Spinal cord (tissue), 10 donors: ENCODE measurements at regions not wholly inside any gene's neighbourhood (a gene's known extent, or its start where the extent isn't known, plus 50 kb on each side); places are given as distances from the start of the nearest gene placed in this dataset. TPM values are rescaled to one million over a fixed set of nuclear protein-coding genes. Genes with fewer than 3 reads are reported as not detected.
"Not testable (repeated sequence)": the region's sequence is repeated elsewhere in the genome, so short reads cannot be mapped to it uniquely, and the experiment has no call there.

Experiments
- DNase-seq, 6 donors: peaks; one replicate each; pipeline versions ENCODE4 v3.0.0 to v3.0.0-alpha.2; 2013 to 2015; ENCODE audit warnings: low spot score in 6 of 6, low read depth in 4 of 6
- H3K27ac ChIP-seq: one replicate; pipeline ENCODE4 v1.5.1; 2013; ENCODE audit warnings: low read depth, low read length, control low read depth
- H3K27me3 ChIP-seq: one replicate; pipeline ENCODE4 v1.6.1; 2013; ENCODE audit warnings: low read length; ENCODE audit not compliant: control insufficient read depth, insufficient read depth
- H3K36me3 ChIP-seq: one replicate; pipeline ENCODE4 v1.6.1; 2013; ENCODE audit warnings: low read length; ENCODE audit not compliant: control insufficient read depth, insufficient read depth
- H3K4me1 ChIP-seq: one replicate; pipeline ENCODE4 v1.6.1; 2013; ENCODE audit warnings: low read length; ENCODE audit not compliant: control insufficient read depth, insufficient read depth
- H3K4me3 ChIP-seq: one replicate; pipeline ENCODE4 v1.5.1; 2013; ENCODE audit warnings: low read depth, low read length, control low read depth
- H3K9me3 ChIP-seq: one replicate; pipeline ENCODE4 v1.6.1; 2013; ENCODE audit warnings: low read length; ENCODE audit not compliant: control insufficient read depth, insufficient read depth
- WGBS: methylation state at CpG from one replicate; pipeline ENCODE4 v1.1.5; 2013; ENCODE audit warnings: missing lambda C conversion rate; ENCODE audit not compliant: insufficient coverage; 5-methylcytosine and 5-hydroxymethylcytosine counted together
- small RNA-seq: library from RNA; depleted of rRNA; stranded (forward); fragments of <200 nt; gene quantifications from one replicate; pipeline ENCODE3, GENCODE V24; 2014; ENCODE audit warnings: low replicate concordance
- donor health status: healthy.

DNA sequence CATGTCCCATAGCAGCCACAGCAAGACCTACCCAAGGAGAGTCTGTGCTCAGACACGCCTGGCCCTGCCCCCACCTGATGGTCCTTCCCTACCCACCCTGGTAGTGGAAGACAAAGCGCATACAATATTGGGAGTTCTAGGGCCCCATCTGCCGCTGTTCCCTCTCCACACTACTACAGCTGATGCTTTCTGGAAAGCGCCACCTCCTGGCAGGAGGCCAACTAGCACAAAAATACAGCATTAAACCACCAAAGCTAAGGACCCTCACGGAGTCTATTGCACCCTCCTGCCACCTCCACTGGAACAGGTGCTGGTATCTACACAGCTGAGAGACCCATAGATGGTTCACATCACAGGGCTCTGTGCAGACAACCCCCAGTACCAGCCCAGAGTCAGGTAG, 50.9 kb upstream of the IGFBP5 start:
- 100% methylated on average over 3 of the region's 5 CpGs for WGBS
- H3K9me3 ChIP-seq, DNase-seq, H3K36me3 ChIP-seq, H3K4me3 ChIP-seq, H3K27ac ChIP-seq, H3K4me1 ChIP-seq, H3K27me3 ChIP-seq: not testable (repeated sequence)

DNA sequence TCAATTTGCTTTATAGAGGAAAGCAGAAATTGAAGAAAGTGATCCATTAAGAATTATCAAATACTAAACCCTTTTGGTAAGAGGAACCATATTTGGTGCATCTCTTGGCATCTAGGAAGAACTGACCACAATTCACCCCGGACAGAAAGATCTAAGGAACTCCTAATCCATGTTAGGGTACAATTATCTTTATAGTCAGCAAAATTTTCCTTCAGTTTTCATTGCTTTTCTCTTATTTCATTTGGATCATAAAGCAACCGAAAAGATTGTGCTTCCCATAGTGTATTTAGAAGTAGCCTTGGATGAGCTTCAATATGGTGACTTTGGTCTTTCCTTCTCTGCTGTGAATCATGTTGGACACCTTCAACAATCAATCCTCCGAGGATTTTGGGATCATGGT, 50.1 kb upstream of the IGFBP5 start:
- H3K4me1 ChIP-seq = peaks cover 5% of the 10 kb centered on the region
- no peak overlapping the region for H3K27ac ChIP-seq
- no peak for DNase-seq
- H3K36me3 ChIP-seq = no peaks in the 10 kb centered on the region
- no CpG with 5 or more reads among the region's 3 CpGs for WGBS
- H3K4me3 ChIP-seq = no peak overlapping the region
- no peaks in the 10 kb centered on the region for H3K9me3 ChIP-seq
- no peaks in the 10 kb centered on the region for H3K27me3 ChIP-seq

Small RNAs in the stretch of these regions (small RNA-seq; reads per million reads assigned to genes)
- not detected for gene RNA5SP120
